Choroid plexus epithelial cell (primary cell): ENCODE measurements at regions not wholly inside any gene's neighbourhood (a gene's known extent, or its start where the extent isn't known, plus 50 kb on each side); places are given as distances from the start of the nearest gene placed in this dataset.
A peak's percentile ranks its signal among the peaks of the same experiment; 100 is the strongest.

Experiments used
- DNase-seq: peaks from one replicate; pipeline ENCODE4 v3.0.0-alpha.2; 2010; ENCODE audit warnings: low read depth
- H3K4me3 ChIP-seq: 2 replicates; pipeline ENCODE4 v1.5.1; 2011; ENCODE audit warnings: low read depth, mild to moderate bottlenecking, control low read depth, low read length, moderate library complexity
- CTCF ChIP-seq: conservative IDR thresholded peaks from 2 replicates; pipeline ENCODE4 v1.5.1; 2011; ENCODE audit warnings: low read depth, mild to moderate bottlenecking, control low read depth, inconsistent platforms, low read length, moderate library complexity

- no peak overlapping the region for H3K4me3 ChIP-seq
- peak; percentile 77 for DNase-seq
- TF ChIP-seq CTCF, result peak; percentile 60
Measured at GRCh38 chr18:11309172-11309571, 159.8 kb upstream of the PIEZO2 start.

- peak; percentile 50 for DNase-seq
- TF ChIP-seq CTCF, result no peak
Measured at GRCh38 chr18:11308499-11308898, 159.1 kb upstream of the PIEZO2 start.

GRCh38 chr18:11307716-11308115, 158.3 kb upstream of the PIEZO2 start:
- DNase-seq, result no peak
- no peak for TF ChIP-seq CTCF
- no peak overlapping the region for H3K4me3 ChIP-seq

More at GRCh38 chr18:11308499-11308898, 159.1 kb upstream of the PIEZO2 start:
- H3K4me3 ChIP-seq, result no peak overlapping the region

- H3K4me3 ChIP-seq, result no peak overlapping the region
- TF ChIP-seq CTCF, result no peak
- DNase-seq, result no peak
Measured at GRCh38 chr18:11305507-11305906, 156.1 kb upstream of the PIEZO2 start.

GRCh38 chr18:11304928-11305327, 155.6 kb upstream of the PIEZO2 start:
- DNase-seq, result no peak
- no peak for TF ChIP-seq CTCF
- H3K4me3 ChIP-seq, result no peak overlapping the region

- no peak overlapping the region for H3K4me3 ChIP-seq
- no peak for TF ChIP-seq CTCF
- DNase-seq, result no peak
Measured at GRCh38 chr18:11296946-11297345, 147.6 kb upstream of the PIEZO2 start.

- no peak for TF ChIP-seq CTCF
- DNase-seq, result no peak
- H3K4me3 ChIP-seq, result no peak overlapping the region
Measured at GRCh38 chr18:11293794-11294193, 144.4 kb upstream of the PIEZO2 start.
